ENCODE measurements at regions not wholly inside any gene's neighbourhood (a gene's known extent, or its start where the extent isn't known, plus 50 kb on each side); places are given as distances from the start of the nearest gene placed in this dataset.

DNA sequence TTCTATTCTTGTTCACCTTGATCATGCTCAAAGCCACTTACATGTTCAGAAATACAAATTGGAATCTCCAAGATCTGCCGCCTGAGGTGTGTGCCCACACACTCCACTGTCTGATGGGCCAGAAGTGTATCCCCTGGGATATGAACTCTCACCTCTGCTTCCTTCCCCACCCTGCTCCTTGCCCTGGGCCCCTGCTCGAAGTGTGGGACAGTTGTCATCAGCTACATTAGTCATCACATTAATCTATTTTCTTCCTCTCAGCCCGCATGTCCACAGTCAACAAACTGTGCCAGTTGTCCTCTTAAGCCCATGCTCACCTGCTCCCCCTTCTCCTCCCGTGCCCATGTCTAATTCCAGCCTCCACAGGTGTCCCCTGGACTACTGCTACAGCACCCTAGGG is 154.7 kb downstream of the PTPN20 start:
- TF ChIP-seq, protein P1, sequence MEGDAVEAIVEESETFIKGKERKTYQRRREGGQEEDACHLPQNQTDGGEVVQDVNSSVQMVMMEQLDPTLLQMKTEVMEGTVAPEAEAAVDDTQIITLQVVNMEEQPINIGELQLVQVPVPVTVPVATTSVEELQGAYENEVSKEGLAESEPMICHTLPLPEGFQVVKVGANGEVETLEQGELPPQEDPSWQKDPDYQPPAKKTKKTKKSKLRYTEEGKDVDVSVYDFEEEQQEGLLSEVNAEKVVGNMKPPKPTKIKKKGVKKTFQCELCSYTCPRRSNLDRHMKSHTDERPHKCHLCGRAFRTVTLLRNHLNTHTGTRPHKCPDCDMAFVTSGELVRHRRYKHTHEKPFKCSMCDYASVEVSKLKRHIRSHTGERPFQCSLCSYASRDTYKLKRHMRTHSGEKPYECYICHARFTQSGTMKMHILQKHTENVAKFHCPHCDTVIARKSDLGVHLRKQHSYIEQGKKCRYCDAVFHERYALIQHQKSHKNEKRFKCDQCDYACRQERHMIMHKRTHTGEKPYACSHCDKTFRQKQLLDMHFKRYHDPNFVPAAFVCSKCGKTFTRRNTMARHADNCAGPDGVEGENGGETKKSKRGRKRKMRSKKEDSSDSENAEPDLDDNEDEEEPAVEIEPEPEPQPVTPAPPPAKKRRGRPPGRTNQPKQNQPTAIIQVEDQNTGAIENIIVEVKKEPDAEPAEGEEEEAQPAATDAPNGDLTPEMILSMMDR (IDR thresholded peaks at IDR 0.05; ENCODE audit: low read length) = no peak
- TF ChIP-seq EZH2 (IDR thresholded peaks at IDR 0.05; ENCODE audit: borderline replicate concordance, low read length) = no peak
